HG03108 (cell line): ENCODE measurements at regions not wholly inside any gene's neighbourhood (a gene's known extent, or its start where the extent isn't known, plus 50 kb on each side); places are given as distances from the start of the nearest gene placed in this dataset.

Experiments used
- ATAC-seq: cut with Tn5 transposase; IDR thresholded peaks from one replicate; pipeline ENCODE4 v1.9.1; 2021; ENCODE audit warnings: moderate library complexity; ENCODE audit not compliant: unreplicated experiment

- no peak for ATAC-seq
Measured at GRCh38 chr12:42812086-42812485, 222.5 kb upstream of the PRICKLE1 start.

DNA sequence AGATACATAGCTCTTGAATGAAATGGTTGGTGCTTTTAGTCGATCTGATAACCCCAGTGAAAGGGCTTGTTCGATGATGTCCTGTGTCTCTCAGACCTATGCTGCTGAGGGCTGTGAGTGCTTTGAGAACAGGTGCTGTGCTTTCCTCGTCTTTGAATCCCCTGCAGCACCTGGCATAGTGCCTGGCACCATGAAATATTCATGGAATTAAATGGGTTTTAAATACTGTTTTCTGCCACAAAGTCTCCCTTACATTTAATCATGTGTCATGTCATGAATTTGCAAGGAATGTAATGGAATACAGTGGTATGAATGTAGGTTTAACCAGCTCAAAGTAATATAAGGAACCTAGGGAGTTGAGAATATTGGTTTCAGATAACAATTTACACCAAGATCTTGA, 220.5 kb upstream of the PRICKLE1 start:
- ATAC-seq: no peak

- ATAC-seq: no peak
Measured at GRCh38 chr12:42809226-42809625, 219.7 kb upstream of the PRICKLE1 start.

DNA sequence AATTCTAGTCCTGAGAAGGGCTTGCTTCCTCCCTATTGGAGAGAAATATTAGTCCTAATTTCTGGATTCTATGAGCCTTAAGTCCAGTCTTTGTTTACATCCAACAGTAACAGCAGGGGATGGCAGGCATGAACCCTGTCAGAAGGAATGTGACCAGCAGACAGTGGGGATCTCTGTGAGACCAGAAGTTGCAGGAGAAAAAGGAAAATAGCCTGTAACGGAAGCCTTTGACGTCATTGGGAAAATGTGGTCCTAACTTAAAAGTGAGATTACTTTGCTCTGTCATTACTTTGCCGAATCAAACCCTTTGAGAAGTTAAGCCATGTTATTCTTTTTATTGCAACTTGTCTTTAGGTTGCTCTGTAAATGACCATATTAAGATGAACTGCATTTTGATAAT, 218.2 kb upstream of the PRICKLE1 start:
- ATAC-seq: no peak

GRCh38 chr12:42807251-42807650, 217.7 kb upstream of the PRICKLE1 start:
- no peak for ATAC-seq

- ATAC-seq: no peak
Measured at GRCh38 chr12:42804928-42805327, 215.4 kb upstream of the PRICKLE1 start.

DNA sequence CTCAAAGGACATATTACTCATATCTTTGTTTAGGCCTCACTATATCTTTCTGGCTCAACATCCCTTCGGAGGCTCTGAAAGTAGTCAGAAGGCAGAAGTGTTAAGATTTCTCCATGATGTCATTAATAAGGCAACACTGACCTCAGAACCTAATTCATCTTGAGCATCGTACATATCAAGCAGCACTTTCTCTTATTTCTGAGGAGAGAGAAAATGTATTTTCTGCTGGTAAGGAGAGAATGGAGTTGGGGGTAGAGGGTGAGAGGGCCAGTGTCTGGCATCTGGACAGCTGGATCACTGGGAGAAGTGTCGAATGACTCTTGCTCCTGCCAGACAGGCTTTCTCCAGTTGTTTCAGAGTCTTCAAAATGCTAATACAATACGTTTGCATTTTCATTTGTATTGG, 213.2 kb upstream of the PRICKLE1 start:
- no peak for ATAC-seq

GRCh38 chr12:42801271-42801670, 211.7 kb upstream of the PRICKLE1 start:
- no peak for ATAC-seq

GRCh38 chr12:42799966-42800365, 210.4 kb upstream of the PRICKLE1 start:
- no peak for ATAC-seq

GRCh38 chr12:42798811-42799438, 209.4 kb upstream of the PRICKLE1 start:
- no peak for ATAC-seq

DNA sequence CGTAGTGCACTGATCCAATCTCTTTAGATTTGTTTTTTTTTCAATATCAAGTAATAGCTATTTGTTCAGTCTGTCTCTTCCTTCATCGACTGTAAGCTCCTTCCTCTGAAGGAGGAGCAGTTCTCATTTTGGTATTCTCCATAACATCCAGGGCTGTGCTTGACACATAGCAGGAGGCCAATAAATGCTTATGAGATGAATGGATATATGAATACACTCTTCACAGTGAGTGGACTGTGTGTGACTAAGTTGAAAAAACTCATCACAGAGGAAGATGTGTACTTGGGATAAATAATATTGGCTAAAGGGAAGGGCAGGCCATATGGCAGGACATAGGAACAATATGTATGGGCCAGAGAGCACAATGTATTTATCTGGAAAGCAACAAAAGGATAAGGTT, 205.3 kb upstream of the PRICKLE1 start:
- no peak for ATAC-seq

- no peak for ATAC-seq
Measured at GRCh38 chr12:42793166-42793565, 203.6 kb upstream of the PRICKLE1 start.

DNA sequence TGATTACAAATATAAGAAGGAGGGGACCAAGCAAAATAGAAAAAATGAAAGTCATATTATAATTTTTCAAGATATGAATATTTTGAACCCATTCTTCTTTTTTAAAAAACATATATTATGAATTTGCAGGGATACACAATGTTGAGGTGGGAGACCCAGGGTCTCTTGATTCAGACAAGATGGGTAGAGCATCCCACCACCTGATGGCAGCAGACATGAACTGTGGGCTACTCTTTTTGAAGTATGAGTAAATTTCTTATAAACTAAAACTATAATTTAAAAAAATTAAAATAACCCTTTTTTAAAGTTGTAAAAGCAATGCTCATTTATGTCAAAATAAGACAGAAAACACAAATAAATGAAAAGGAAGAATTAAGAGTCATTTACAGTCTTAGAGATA, 202.7 kb upstream of the PRICKLE1 start:
- no peak for ATAC-seq

DNA sequence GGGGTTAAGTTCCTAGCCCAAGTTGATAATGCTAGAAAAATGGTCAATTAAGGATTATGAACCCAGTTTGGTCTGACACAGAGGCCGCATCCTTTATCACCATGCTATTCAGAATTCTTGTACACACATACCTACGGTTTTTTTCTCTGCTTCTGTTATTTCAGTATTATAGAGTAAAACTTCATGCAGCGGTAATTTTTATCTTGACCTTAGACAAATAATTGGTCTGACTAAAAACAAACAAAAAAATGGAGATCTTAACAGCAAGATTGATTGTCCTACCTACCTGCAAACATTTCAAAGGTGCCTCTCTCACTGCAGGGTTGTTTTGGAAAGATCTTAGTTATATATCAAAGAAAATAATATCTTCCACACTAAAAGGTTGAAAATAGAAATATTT, 201.9 kb upstream of the PRICKLE1 start:
- no peak for ATAC-seq

DNA sequence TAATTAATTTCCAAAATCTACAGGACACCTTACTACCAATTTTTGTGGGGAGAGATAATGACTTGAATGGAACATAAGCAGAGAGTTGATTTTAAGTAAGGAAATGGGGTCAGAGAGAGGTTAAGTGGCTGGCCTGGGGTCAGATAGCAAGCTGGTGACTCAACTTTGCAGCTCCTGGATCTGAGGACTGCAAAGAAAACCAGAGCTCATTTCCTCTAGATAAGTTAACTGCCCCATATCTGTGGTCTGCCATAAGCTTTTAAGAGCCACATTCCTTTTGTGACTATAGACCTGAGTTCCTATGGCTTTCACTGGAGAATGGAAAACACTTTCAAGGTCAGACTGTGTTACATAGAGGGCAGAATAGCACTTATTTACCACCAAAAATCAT, 201.2 kb upstream of the PRICKLE1 start:
- no peak for ATAC-seq

DNA sequence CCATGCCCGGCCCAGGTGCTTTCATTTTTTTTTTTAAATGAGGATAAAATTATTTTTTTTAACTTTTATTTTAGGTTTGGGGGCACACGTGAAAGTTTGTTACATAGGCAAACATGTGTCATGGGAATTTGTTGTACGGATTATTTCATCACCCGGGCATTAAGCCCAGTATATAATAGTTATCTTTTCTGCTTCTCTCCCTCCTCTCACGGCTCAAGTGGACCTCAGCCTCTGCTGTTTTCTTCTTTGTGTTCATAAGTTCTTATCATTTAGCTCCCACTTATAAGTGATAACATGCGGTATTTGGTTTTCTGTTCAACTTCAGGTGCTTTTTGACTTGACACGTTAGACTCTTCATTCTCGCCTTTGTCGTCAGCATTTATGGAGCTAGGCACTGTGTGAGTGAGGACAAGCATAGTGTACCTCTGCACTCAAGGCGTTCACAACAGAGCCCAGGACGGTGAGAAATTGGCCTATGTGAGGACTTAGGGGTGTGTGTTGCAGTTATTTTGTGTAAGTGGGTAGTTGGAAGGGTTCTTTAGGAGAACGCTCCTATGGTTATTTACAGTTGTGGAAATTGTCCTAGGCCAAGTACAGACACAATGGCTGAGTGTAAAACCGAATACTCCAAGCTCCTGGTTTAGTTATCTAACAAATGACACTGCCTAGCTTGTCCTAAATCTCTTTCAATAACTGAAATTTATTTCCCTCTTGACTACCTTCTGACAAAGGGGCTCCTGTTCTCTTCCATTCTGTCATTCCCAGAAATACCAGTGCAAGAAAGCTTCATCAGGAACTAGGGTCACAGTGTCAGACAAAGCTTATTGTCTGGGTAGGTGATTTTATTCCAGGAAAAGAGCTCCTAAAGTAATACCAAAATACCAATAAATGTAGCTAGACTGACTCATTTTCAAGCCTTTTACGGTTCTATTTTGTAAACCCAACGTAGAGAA, 200.5 kb upstream of the PRICKLE1 start:
- no peak for ATAC-seq

DNA sequence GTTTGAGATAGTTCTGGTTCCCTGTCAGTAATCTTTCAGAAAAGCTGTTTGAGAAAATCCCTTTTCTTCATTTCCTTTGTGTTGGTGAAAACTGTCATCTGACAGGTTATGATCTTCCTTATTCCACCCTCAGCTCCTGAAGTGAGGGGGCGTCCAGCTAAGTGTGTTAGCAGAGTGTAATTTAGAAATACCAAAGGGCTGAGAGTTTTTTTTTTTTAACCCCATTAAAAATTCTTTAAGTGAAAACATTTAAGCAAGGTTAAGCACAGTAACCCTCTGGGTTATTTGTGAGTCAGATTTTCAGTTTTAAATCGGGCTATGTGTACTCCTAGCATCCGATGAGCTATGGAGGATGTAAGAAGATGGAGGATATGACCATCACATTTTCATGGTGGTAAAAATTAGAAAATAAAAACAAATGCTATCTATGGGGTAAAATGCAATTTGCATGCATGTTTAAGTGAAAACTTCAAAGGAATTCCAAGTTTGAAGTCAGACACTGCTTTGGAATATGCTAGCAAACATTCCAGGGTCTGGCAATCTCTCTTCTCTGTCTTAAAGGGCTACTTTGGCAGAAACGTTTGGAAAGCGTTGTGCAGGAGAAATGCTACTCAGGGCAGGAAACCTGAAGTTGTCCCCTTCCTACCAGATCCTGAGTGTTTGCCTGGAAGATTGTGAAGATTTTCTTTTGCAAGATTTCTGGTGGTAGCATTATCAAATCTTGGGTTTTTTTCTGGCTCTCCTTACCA, 197.0 kb upstream of the PRICKLE1 start:
- no peak for ATAC-seq

DNA sequence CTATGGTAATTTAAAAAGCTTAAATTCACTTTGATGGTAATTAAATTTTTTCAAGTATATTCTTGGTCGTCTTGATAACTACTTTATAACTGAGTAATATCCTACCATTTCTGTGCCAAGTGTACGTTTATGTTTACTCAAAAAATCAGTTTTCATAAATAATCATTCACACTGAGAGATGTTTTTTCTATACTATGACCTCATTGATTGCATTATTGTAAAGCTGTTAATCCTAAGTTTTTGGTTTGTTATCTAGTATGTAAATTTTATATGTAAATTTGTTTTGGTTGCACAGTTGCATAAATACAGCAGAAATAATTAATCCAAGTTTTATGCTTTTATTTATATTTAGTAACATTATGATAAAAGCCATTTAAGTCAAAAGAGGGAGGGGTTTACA, 196.4 kb upstream of the PRICKLE1 start:
- ATAC-seq: no peak

- ATAC-seq: no peak
Measured at GRCh38 chr12:42780671-42781070, 191.1 kb upstream of the PRICKLE1 start.

DNA sequence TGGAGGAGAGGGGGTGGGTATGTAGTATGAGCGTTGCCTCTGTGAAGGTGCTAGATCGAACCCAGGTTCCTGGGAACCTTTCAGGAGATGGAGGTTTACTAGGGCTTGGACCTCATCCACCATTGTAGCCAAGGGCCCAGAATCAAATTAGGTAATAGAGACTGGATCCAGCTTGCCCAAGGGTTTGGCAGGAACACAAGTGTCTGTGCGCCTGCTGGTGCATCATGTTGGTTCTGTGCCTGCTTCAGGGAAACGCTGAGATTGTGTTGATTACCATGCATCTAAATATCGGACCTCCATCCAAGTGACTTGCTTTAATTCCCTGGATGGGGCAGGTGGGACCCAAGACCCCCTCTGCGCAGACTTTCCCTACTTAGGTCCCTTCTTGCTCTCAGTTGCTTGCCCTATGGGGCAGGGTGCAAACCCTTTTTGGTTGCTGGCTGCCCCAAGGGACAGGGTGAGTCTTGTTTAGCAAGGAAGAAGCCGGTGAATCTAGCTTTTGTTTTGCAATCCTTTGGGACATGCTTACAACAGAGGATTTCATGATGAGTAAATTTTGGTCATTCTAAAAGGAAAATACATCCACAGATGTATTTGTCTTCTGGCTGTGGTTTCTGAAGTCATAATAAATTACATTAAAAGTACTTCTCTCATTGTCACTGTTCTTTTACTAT, 189.8 kb upstream of the PRICKLE1 start:
- ATAC-seq: no peak

GRCh38 chr12:42776396-42776795, 186.8 kb upstream of the PRICKLE1 start:
- ATAC-seq: no peak
